ENCODE measurements at regions not wholly inside any gene's neighbourhood (a gene's known extent, or its start where the extent isn't known, plus 50 kb on each side); places are given as distances from the start of the nearest gene placed in this dataset.

- H3K4me1 Mint-ChIP-seq = peaks cover 5% of the 10 kb centered on the region; the same call in 1 of the 2 replicates
- CTCF ChIA-PET = no interaction called here
- POLR2A ChIA-PET = no interaction called here
Measured at GRCh38 chr11:69359735-69360480, 66.0 kb downstream of the MYEOV start.

GRCh38 chr11:69360606-69361005 lies 66.7 kb downstream of the MYEOV start:
- peaks cover 10% of the 10 kb centered on the region for H3K9me3 Mint-ChIP-seq
- ATAC-seq (no peak), DNase-seq (ENCODE audit: low spot score) (no peak)
- H3K36me3 Mint-ChIP-seq = 0 out of 2 replicates have a peak, but pooled peaks cover 4% of the 10 kb centered on the region
- H3K27me3 Mint-ChIP-seq (ENCODE audit: low read depth) = no peaks in the 10 kb centered on the region
- ChIA-PET CTCF (no interaction called here), POLR2A (no interaction called here)
- H3K4me1 Mint-ChIP-seq = peaks cover 5% of the 10 kb centered on the region; the same call in 1 of the 2 replicates
- H3K27ac Mint-ChIP-seq = no peak overlapping the region
- H3K4me3 Mint-ChIP-seq = no peak overlapping the region
- TF ChIP-seq ZNF512 (CRISPR knock-in tag; IDR thresholded peaks at IDR 0.05; ENCODE audit: borderline replicate concordance) (no peak), ZNF317 (CRISPR knock-in tag; IDR thresholded peaks at IDR 0.05; ENCODE audit: borderline replicate concordance, low read depth) (no peak), ZNF219 (CRISPR knock-in tag; IDR thresholded peaks at IDR 0.05; ENCODE audit: borderline replicate concordance) (no peak), USF2 (CRISPR knock-in tag; IDR thresholded peaks at IDR 0.05) (no peak), USF1 (CRISPR knock-in tag; IDR thresholded peaks at IDR 0.05) (no peak), ATF1 (CRISPR knock-in tag; IDR thresholded peaks at IDR 0.05) (no peak), ATF6 (CRISPR knock-in tag; IDR thresholded peaks at IDR 0.05) (no peak), ELF4 (CRISPR knock-in tag; IDR thresholded peaks at IDR 0.05; ENCODE audit: low read depth) (no peak), OVOL2 (CRISPR knock-in tag; IDR thresholded peaks at IDR 0.05; ENCODE audit: borderline replicate concordance) (no peak), ERG (CRISPR knock-in tag; IDR thresholded peaks at IDR 0.05) (no peak), ZSCAN18 (CRISPR knock-in tag; IDR thresholded peaks at IDR 0.05) (no peak), ATF3 (CRISPR knock-in tag; conservative IDR thresholded peaks at IDR 0.05) (no peak), CREB1 (CRISPR knock-in tag; IDR thresholded peaks at IDR 0.05) (no peak)

More at GRCh38 chr11:69359735-69360480, 66.0 kb downstream of the MYEOV start:
- H3K27me3 Mint-ChIP-seq (ENCODE audit: low read depth) = no peaks in the 10 kb centered on the region
- H3K4me3 Mint-ChIP-seq = no peak overlapping the region
- TF ChIP-seq ZNF138 (CRISPR knock-in tag; conservative IDR thresholded peaks at IDR 0.05) (no peak), CBFB (CRISPR knock-in tag; IDR thresholded peaks at IDR 0.05; ENCODE audit: low read depth) (no peak), GTF2I (CRISPR knock-in tag; conservative IDR thresholded peaks at IDR 0.05) (peak; percentile 78), FOXP1 (CRISPR knock-in tag; IDR thresholded peaks at IDR 0.05; ENCODE audit: borderline replicate concordance) (no peak), ZNF532 (CRISPR knock-in tag; IDR thresholded peaks at IDR 0.05; ENCODE audit: borderline replicate concordance) (no peak), JUN (CRISPR knock-in tag; IDR thresholded peaks at IDR 0.05) (no peak)
- 0 out of 2 replicates have a peak, but pooled peaks cover 4% of the 10 kb centered on the region for H3K36me3 Mint-ChIP-seq
- H3K9me3 Mint-ChIP-seq = peaks cover 10% of the 10 kb centered on the region
- ATAC-seq = no peak
- H3K27ac Mint-ChIP-seq = no peak overlapping the region
- no peak for DNase-seq (ENCODE audit: low spot score)
